Keratinocyte (primary cell): ENCODE measurements at regions not wholly inside any gene's neighbourhood (a gene's known extent, or its start where the extent isn't known, plus 50 kb on each side); places are given as distances from the start of the nearest gene placed in this dataset.

ENCODE experiments used
- CTCF ChIP-seq, 3 experiments: IDR thresholded peaks in 1 of 3; conservative IDR thresholded peaks in 1 of 3; optimal IDR thresholded peaks in 1 of 3; 2 replicates in 2 of 3; 3 replicates in 1 of 3; pipeline versions ENCODE3 to v1.5.1; 2011; ENCODE audit warnings: low read length in 3 of 3, mild to moderate bottlenecking in 3 of 3, moderate library complexity in 2 of 3, control low read depth in 1 of 3, inconsistent platforms in 1 of 3; ENCODE audit not compliant: insufficient read depth in 2 of 3; ENCODE audit errors: extremely low read depth in 1 of 3
- EZH2 ChIP-seq: IDR thresholded peaks from one replicate; pipeline ENCODE4 v1.6.1; 2012; ENCODE audit warnings: inconsistent platforms, mild to moderate bottlenecking, low read length, moderate library complexity

GRCh38 chrX:10990976-10991375, 120.2 kb upstream of the HCCS start:
- TF ChIP-seq EZH2 (no peak), CTCF (optimal IDR thresholded peaks at IDR 0.05 in 1 of 3, IDR thresholded peaks at IDR 0.05 in 1 of 3, conservative IDR thresholded peaks at IDR 0.05 in 1 of 3; ENCODE audit: extremely low read depth in 1 of 3, insufficient read depth in 2 of 3, low read length in 3 of 3) (no peak)
